IMR-90 (cell line): ENCODE measurements at regions not wholly inside any gene's neighbourhood (a gene's known extent, or its start where the extent isn't known, plus 50 kb on each side); places are given as distances from the start of the nearest gene placed in this dataset.

Experiments
- ATAC-seq: fragments of 200-7000 bp; cut with Tn5 transposase; 2 replicates; pipeline ENCODE4 v1.9.1; 2020; ENCODE audit warnings: low read depth, mild to moderate bottlenecking, moderate library complexity
- BruUV-seq: library from RNA; stranded (reverse); fragments of 400-500 nt; replicated peaks from 2 replicates; lab custom pipeline; 2021; lab: Mats Ljungman, UMichigan
- CTCF ChIA-PET: fragments of 300-600 bp; formaldehyde crosslinking; extraction: SDS; loops from one replicate; lab custom pipeline; 2021; ENCODE audit warnings: antibody characterized with exemption; lab: Yijun Ruan, JAX
- POLR2A ChIA-PET: fragments of 300-600 bp; sonication (Branson Sonifier 250); formaldehyde crosslinking; loops from one replicate; lab custom pipeline; 2022; ENCODE audit warnings: antibody characterized with exemption; ENCODE audit not compliant: unreplicated experiment; lab: Charles Lee
- DNase-seq: peaks from one replicate; pipeline ENCODE4 v3.0.0; 2013
- H2AFZ ChIP-seq: replicated peaks from 2 replicates; pipeline ENCODE3; 2013; ENCODE audit warnings: low read length, mild to moderate bottlenecking; ENCODE audit not compliant: poor library complexity
- H2AK5ac ChIP-seq: 2 replicates; pipeline ENCODE4 v1.6.1; 2013; ENCODE audit warnings: low read depth, low read length, inconsistent platforms
- H2AK9ac ChIP-seq: replicated peaks from 2 replicates; pipeline ENCODE3; 2013; ENCODE audit warnings: mild to moderate bottlenecking, low read depth, low read length, moderate library complexity; ENCODE audit not compliant: poor library complexity
- H2BK120ac ChIP-seq: 2 replicates; pipeline ENCODE4 v1.6.1; 2013; ENCODE audit warnings: low read depth, low read length, inconsistent platforms
- H2BK15ac ChIP-seq: 3 replicates; pipeline ENCODE4 v1.6.1; 2013; ENCODE audit warnings: low read depth, low read length, inconsistent platforms
- H2BK20ac ChIP-seq: 2 replicates; pipeline ENCODE4 v1.6.1; 2013; ENCODE audit warnings: low read depth, mild to moderate bottlenecking, inconsistent platforms, low read length, moderate library complexity
- H2BK5ac ChIP-seq: 2 replicates; pipeline ENCODE4 v1.6.1; 2013; ENCODE audit warnings: mild to moderate bottlenecking, low read depth, low read length, inconsistent platforms; ENCODE audit not compliant: poor library complexity, severe bottlenecking
- H3K14ac ChIP-seq: replicated peaks from 2 replicates; pipeline ENCODE4 v1.6.1; 2013; ENCODE audit warnings: low read depth, low read length, inconsistent platforms
- H3K18ac ChIP-seq: 2 replicates; pipeline ENCODE4 v1.6.1; 2013; ENCODE audit warnings: low read depth, low read length, control low read depth
- H3K23ac ChIP-seq: 2 replicates; pipeline ENCODE4 v1.6.1; 2013; ENCODE audit warnings: low read depth, low read length, inconsistent platforms
- H3K27ac ChIP-seq: 2 replicates; pipeline ENCODE4 v1.5.1; 2013; ENCODE audit warnings: mild to moderate bottlenecking, control low read depth, low read length; ENCODE audit not compliant: insufficient read depth
- H3K27me3 ChIP-seq: 2 replicates; pipeline ENCODE4 v1.6.1; 2013; ENCODE audit warnings: low read length; ENCODE audit not compliant: control insufficient read depth, insufficient read depth
- H3K36me3 ChIP-seq: 2 replicates; pipeline ENCODE4 v1.6.1; 2013; ENCODE audit warnings: low read length, mixed read lengths; ENCODE audit not compliant: control insufficient read depth, insufficient read depth
- H3K4ac ChIP-seq: 2 replicates; pipeline ENCODE4 v1.6.1; 2013; ENCODE audit warnings: low read depth, low read length, inconsistent platforms
- H3K4me1 ChIP-seq: 2 replicates; pipeline ENCODE4 v1.6.1; 2013; ENCODE audit warnings: low read length, mixed read lengths; ENCODE audit not compliant: control insufficient read depth, insufficient read depth
- H3K4me2 ChIP-seq: 2 replicates; pipeline ENCODE4 v1.6.1; 2013; ENCODE audit warnings: low read depth, mild to moderate bottlenecking, control low read depth, low read length, moderate library complexity
- H3K4me3 ChIP-seq: 2 replicates; pipeline ENCODE4 v1.5.1; 2013; ENCODE audit warnings: low read depth, mild to moderate bottlenecking, control low read depth, low read length, moderate library complexity; ENCODE audit not compliant: insufficient read depth
- H3K56ac ChIP-seq: 2 replicates; pipeline ENCODE4 v1.6.1; 2013; ENCODE audit warnings: low read length, inconsistent platforms; ENCODE audit not compliant: insufficient read depth; ENCODE audit errors: extremely low read depth
- H3K79me1 ChIP-seq, 2 experiments: 2 replicates each; pipeline ENCODE4 v1.6.1; 2013; ENCODE audit warnings: low read length in 2 of 2, inconsistent platforms in 1 of 2, low read depth in 1 of 2
- H3K9ac ChIP-seq: 2 replicates; pipeline ENCODE4 v1.6.1; 2013; ENCODE audit warnings: low read depth, low read length, control low read depth
- H3K9me1 ChIP-seq: 2 replicates; pipeline ENCODE4 v1.6.1; 2013; ENCODE audit warnings: low read length, inconsistent platforms; ENCODE audit not compliant: insufficient read depth
- H3K9me3 ChIP-seq: 2 replicates; pipeline ENCODE4 v1.6.1; 2013; ENCODE audit warnings: low read length; ENCODE audit not compliant: control insufficient read depth, insufficient read depth
- H4K20me1 ChIP-seq: 2 replicates; pipeline ENCODE4 v1.6.1; 2013; ENCODE audit warnings: low read length, inconsistent platforms; ENCODE audit not compliant: insufficient read depth
- H4K5ac ChIP-seq: 2 replicates; pipeline ENCODE4 v1.6.1; 2013; ENCODE audit warnings: mild to moderate bottlenecking, low read depth, low read length, control low read depth
- H4K8ac ChIP-seq, 2 experiments: 2 replicates each; pipeline ENCODE4 v1.6.1; 2013; ENCODE audit warnings: low read depth in 2 of 2, low read length in 2 of 2, control low read depth in 1 of 2, inconsistent platforms in 1 of 2
- H4K91ac ChIP-seq: 2 replicates; pipeline ENCODE4 v1.6.1; 2013; ENCODE audit warnings: low read depth, low read length, inconsistent platforms; ENCODE audit not compliant: insufficient read depth
- CEBPB ChIP-seq: IDR thresholded peaks from 2 replicates; pipeline ENCODE4 v1.6.1; 2012; ENCODE audit warnings: low read depth, low read length, improper control_type of control experiment
- CHD1 ChIP-seq: IDR thresholded peaks from 2 replicates; pipeline ENCODE4 v1.6.1; 2012; ENCODE audit warnings: low read depth, low read length, improper control_type of control experiment
- CTCF ChIP-seq: conservative IDR thresholded peaks from 2 replicates; pipeline ENCODE4 v1.5.1; 2012; ENCODE audit warnings: mild to moderate bottlenecking, low read depth, low read length, improper control_type of control experiment
- ELK1 ChIP-seq: fragments of 150-350 bp; IDR thresholded peaks from 2 replicates; pipeline ENCODE4 v1.6.1; 2016; ENCODE audit warnings: low read depth, mild to moderate bottlenecking, low read length, moderate library complexity, borderline replicate concordance
- FOS ChIP-seq: fragments of 150-350 bp; IDR thresholded peaks from 2 replicates; pipeline ENCODE4 v1.6.1; 2016; ENCODE audit warnings: low read depth, low read length
- MAFK ChIP-seq: IDR thresholded peaks from 2 replicates; pipeline ENCODE4 v1.6.1; 2012; ENCODE audit warnings: low read depth, low read length, improper control_type of control experiment
- MXI1 ChIP-seq: IDR thresholded peaks from 2 replicates; pipeline ENCODE4 v1.6.1; 2012; ENCODE audit warnings: low read depth, mild to moderate bottlenecking, low read length, moderate library complexity, borderline replicate concordance
- NFE2L2 ChIP-seq: fragments of 150-350 bp; IDR thresholded peaks from 2 replicates; pipeline ENCODE4 v1.6.1; 2016; ENCODE audit warnings: low read depth, mild to moderate bottlenecking, low read length
- POLR2A ChIP-seq: IDR thresholded peaks from 2 replicates; pipeline ENCODE4 v1.6.1; 2012; ENCODE audit warnings: mild to moderate bottlenecking, low read depth, low read length
- RAD21 ChIP-seq: IDR thresholded peaks from 2 replicates; pipeline ENCODE4 v1.6.1; 2012; ENCODE audit warnings: low read length, improper control_type of control experiment
- RCOR1 ChIP-seq: IDR thresholded peaks from 2 replicates; pipeline ENCODE4 v1.6.1; 2012; ENCODE audit warnings: mild to moderate bottlenecking, low read length, improper control_type of control experiment; ENCODE audit not compliant: insufficient replicate concordance
- RFX5 ChIP-seq: IDR thresholded peaks from 2 replicates; pipeline ENCODE4 v1.8.0; 2012; ENCODE audit warnings: low read depth, mild to moderate bottlenecking, low read length, moderate library complexity
- SMC3 ChIP-seq: fragments of 150-350 bp; IDR thresholded peaks from 2 replicates; pipeline ENCODE4 v1.6.1; 2016; ENCODE audit warnings: low read depth, mild to moderate bottlenecking, antibody characterized with exemption, low read length, moderate library complexity
- USF2 ChIP-seq: fragments of 150-350 bp; IDR thresholded peaks from 2 replicates; pipeline ENCODE4 v1.6.1; 2017; ENCODE audit warnings: mild to moderate bottlenecking, antibody characterized with exemption, low read length, low read depth
- WGBS, 2 experiments: methylation state at CpG; one replicate each; pipeline versions ENCODE4 v1.1.5 to v1.1.7; 2013; ENCODE audit warnings: missing lambda C conversion rate in 2 of 2; ENCODE audit not compliant: insufficient read length in 1 of 2; ENCODE audit errors: extremely low coverage in 2 of 2; 5-methylcytosine and 5-hydroxymethylcytosine counted together
- dilution Hi-C: fragments of 300-500 bp; cut with HindIII; formaldehyde crosslinking; loops from one replicate; pipeline ENCODE4 v1.14.3; 2018; ENCODE audit warnings: low sequenced_read_pairs; ENCODE audit not compliant: unreplicated experiment
- in situ Hi-C: fragments of 300-500 bp; cut with MboI; formaldehyde crosslinking; loops from 3 replicates; pipeline ENCODE4 v1.14.3; 2019; ENCODE audit warnings: low sequenced_read_pairs, inconsistent platforms, mixed read lengths
- intact Hi-C: fragments of 100-400 bp; cut with micrococcal nuclease; formaldehyde crosslinking; loops from 2 replicates; pipeline ENCODE4 v1.10.0; 2022

GRCh38 chrX:23194885-23195554, 139.6 kb upstream of the PTCHD1 start:
- no CpG with 5 or more reads among the region's 3 CpGs for WGBS, 2 experiments
- no peak overlapping the region for H2AK5ac ChIP-seq
- no peaks in the 10 kb centered on the region for H3K9me1 ChIP-seq
- H3K4ac ChIP-seq: no peak overlapping the region
- intact Hi-C loops (no loop called here), in situ Hi-C loops (no loop called here), dilution Hi-C loops (no loop called here)
- TF ChIP-seq CTCF (no peak), CHD1 (no peak), RFX5 (no peak), MXI1 (no peak), CEBPB (no peak), USF2 (no peak), FOS (no peak), MAFK (no peak), ELK1 (no peak), RAD21 (no peak), NFE2L2 (no peak), RCOR1 (no peak), POLR2A (no peak), SMC3 (no peak)
- no peak overlapping the region for H3K27ac ChIP-seq
- no peaks in the 10 kb centered on the region for H4K20me1 ChIP-seq
- no peak overlapping the region for H4K91ac ChIP-seq
- H3K56ac ChIP-seq: no peak overlapping the region
- ChIA-PET CTCF (no interaction called here), POLR2A (no interaction called here)
- no peak overlapping the region for H3K23ac ChIP-seq
- H2BK15ac ChIP-seq: no peak overlapping the region
- ATAC-seq: no peak
- DNase-seq: no peak
- H2BK5ac ChIP-seq: no peak overlapping the region
- no peak overlapping the region for H2BK20ac ChIP-seq
- H2AFZ ChIP-seq: no peak overlapping the region
- H3K79me1 ChIP-seq: no peaks in the 10 kb centered on the region
- no peak overlapping the region for H3K4me2 ChIP-seq
- no peaks in the 10 kb centered on the region for H3K4me1 ChIP-seq
- H3K4me3 ChIP-seq: no peak overlapping the region
- no peak overlapping the region for H3K18ac ChIP-seq
- H2AK9ac ChIP-seq: no peak overlapping the region
- H3K14ac ChIP-seq: no peak overlapping the region
- BruUV-seq: no TSS peak
- no peak overlapping the region for H4K5ac ChIP-seq
- H3K27me3 ChIP-seq: no peaks in the 10 kb centered on the region
- H2BK120ac ChIP-seq: no peak overlapping the region
- H3K9me3 ChIP-seq: no peaks in the 10 kb centered on the region
- H3K9ac ChIP-seq: no peak overlapping the region
- no peaks in the 10 kb centered on the region for H3K36me3 ChIP-seq
- H4K8ac ChIP-seq: no peak overlapping the region
